H1 (cell line): ENCODE measurements at regions not wholly inside any gene's neighbourhood (a gene's known extent, or its start where the extent isn't known, plus 50 kb on each side); places are given as distances from the start of the nearest gene placed in this dataset.

ENCODE experiments used
- CTCF ChIA-PET: fragments of 300-600 bp; sonication (Branson Sonifier 250); formaldehyde crosslinking; loops from one replicate; lab custom pipeline; 2021; ENCODE audit not compliant: partially characterized antibody; lab: Charles Lee
- POLR2A ChIA-PET: fragments of 300-600 bp; sonication (Branson Sonifier 250); formaldehyde crosslinking; loops from one replicate; lab custom pipeline; 2021; ENCODE audit warnings: inconsistent platforms; ENCODE audit not compliant: partially characterized antibody; lab: Charles Lee
- DNase-seq, 2 experiments: peaks; one replicate each; pipeline versions ENCODE4 v3.0.0 to v3.0.0-alpha.2; 2010 to 2022; ENCODE audit warnings: low spot score in 2 of 2, low read depth in 1 of 2, mixed read lengths in 1 of 2
- FAIRE-seq: peaks from 2 replicates; lab custom pipeline; 2011; peaks lifted over from hg19 to GRCh38; lab: Jason Lieb, UNC
- H2AFZ ChIP-seq: 2 replicates; pipeline ENCODE4 v1.8.1; 2012; ENCODE audit warnings: low read length, inconsistent platforms
- H2AK5ac ChIP-seq: 2 replicates; pipeline ENCODE4 v1.6.1; 2013; ENCODE audit warnings: low read depth, low read length
- H2BK120ac ChIP-seq: replicated peaks from 2 replicates; pipeline ENCODE3; 2013; ENCODE audit warnings: low read depth, low read length, inconsistent platforms
- H2BK12ac ChIP-seq: 2 replicates; pipeline ENCODE4 v1.6.1; 2013; ENCODE audit warnings: low read depth, low read length
- H2BK15ac ChIP-seq: 2 replicates; pipeline ENCODE4 v1.6.1; 2013; ENCODE audit warnings: low read length
- H2BK20ac ChIP-seq: 2 replicates; pipeline ENCODE4 v1.6.1; 2013; ENCODE audit warnings: low read length
- H2BK5ac ChIP-seq: 2 replicates; pipeline ENCODE4 v1.6.1; 2013; ENCODE audit warnings: low read depth, low read length
- H3K14ac ChIP-seq: 2 replicates; pipeline ENCODE4 v1.6.1; 2013; ENCODE audit warnings: inconsistent platforms; ENCODE audit not compliant: insufficient read length
- H3K18ac ChIP-seq: 2 replicates; pipeline ENCODE4 v1.6.1; 2013; ENCODE audit warnings: low read length; ENCODE audit errors: extremely low read depth
- H3K23ac ChIP-seq: 2 replicates; pipeline ENCODE4 v1.6.1; 2013; ENCODE audit warnings: inconsistent platforms; ENCODE audit not compliant: insufficient read length
- H3K23me2 ChIP-seq: 2 replicates; pipeline ENCODE4 v1.6.1; 2013; ENCODE audit warnings: low read depth, low read length
- H3K27ac ChIP-seq: 2 replicates; pipeline ENCODE4 v1.6.1; 2011; ENCODE audit warnings: low read depth, low read length, inconsistent platforms
- H3K27me3 ChIP-seq, 4 experiments: replicated peaks in 1 of 4; 1 replicate in 1 of 4; 2 replicates in 3 of 4; pipeline versions ENCODE4 v1.6.1 to v1.8.1; 2011 to 2013; ENCODE audit warnings: low read length in 3 of 4, mild to moderate bottlenecking in 3 of 4, inconsistent platforms in 2 of 4, mixed read lengths in 2 of 4, moderate library complexity in 1 of 4; ENCODE audit not compliant: control insufficient read depth in 3 of 4, insufficient read depth in 3 of 4; ENCODE audit errors: extremely low read depth in 1 of 4
- H3K36me3 ChIP-seq, 4 experiments: 2 replicates each; pipeline versions ENCODE4 v1.6.1 to v1.8.1; 2011 to 2013; ENCODE audit warnings: mild to moderate bottlenecking in 4 of 4, low read length in 3 of 4, moderate library complexity in 2 of 4, control low read depth in 1 of 4, inconsistent platforms in 1 of 4; ENCODE audit not compliant: insufficient read depth in 4 of 4, control insufficient read depth in 2 of 4
- H3K4ac ChIP-seq: replicated peaks from 2 replicates; pipeline ENCODE3; 2013; ENCODE audit warnings: low read length, low read depth, mixed read lengths, inconsistent platforms; ENCODE audit not compliant: insufficient read length
- H3K4me1 ChIP-seq, 4 experiments: replicated peaks in 1 of 4; 1 replicate in 1 of 4; 2 replicates in 3 of 4; pipeline versions ENCODE4 v1.6.1 to v1.8.1; 2011 to 2013; ENCODE audit warnings: low read length in 3 of 4, inconsistent platforms in 2 of 4, mixed read lengths in 1 of 4; ENCODE audit not compliant: insufficient read depth in 4 of 4, control insufficient read depth in 3 of 4
- H3K4me2 ChIP-seq, 2 experiments: 2 replicates each; pipeline versions ENCODE4 v1.6.1 to v1.8.1; 2011 to 2013; ENCODE audit warnings: low read depth in 2 of 2, low read length in 2 of 2, control low read depth in 1 of 2, inconsistent platforms in 1 of 2, mild to moderate bottlenecking in 1 of 2; ENCODE audit not compliant: insufficient read depth in 1 of 2
- H3K4me3 ChIP-seq, 4 experiments: fragments of 200-600, 300-600 bp in 1 of 4; sonication (generic), shearing (Covaris generic), sonication (Bioruptor Twin) in 1 of 4; 2 replicates each; pipeline versions ENCODE4 v1.5.1 to v1.8.1; 2011 to 2016; ENCODE audit warnings: low read length in 4 of 4, low read depth in 3 of 4, control low read depth in 2 of 4, inconsistent platforms in 2 of 4, mild to moderate bottlenecking in 2 of 4, mixed read lengths in 1 of 4, moderate library complexity in 1 of 4; ENCODE audit not compliant: insufficient read depth in 2 of 4; ENCODE audit errors: extremely low read depth in 1 of 4
- H3K56ac ChIP-seq: replicated peaks from 2 replicates; pipeline ENCODE3; 2013; ENCODE audit warnings: low read depth, mild to moderate bottlenecking, mixed read lengths, low read length, inconsistent platforms; ENCODE audit not compliant: insufficient read length
- H3K79me1 ChIP-seq: 2 replicates; pipeline ENCODE4 v1.6.1; 2013; ENCODE audit warnings: low read depth, low read length, control low read depth
- H3K79me2 ChIP-seq, 2 experiments: 2 replicates each; pipeline versions ENCODE4 v1.6.1 to v1.8.1; 2012 to 2013; ENCODE audit warnings: low read length in 2 of 2, mild to moderate bottlenecking in 2 of 2, inconsistent platforms in 1 of 2; ENCODE audit not compliant: insufficient read depth in 2 of 2, control insufficient read depth in 1 of 2
- H3K9ac ChIP-seq, 4 experiments: replicated peaks in 1 of 4; 1 replicate in 1 of 4; 2 replicates in 3 of 4; pipeline versions ENCODE4 v1.6.1 to v1.8.1; 2011 to 2013; ENCODE audit warnings: low read depth in 3 of 4, low read length in 3 of 4, control low read depth in 2 of 4, mild to moderate bottlenecking in 2 of 4, moderate library complexity in 2 of 4, inconsistent platforms in 1 of 4; ENCODE audit errors: extremely low read depth in 1 of 4
- H3K9me3 ChIP-seq, 2 experiments: 2 replicates each; pipeline versions ENCODE4 v1.6.1 to v1.8.1; 2012 to 2013; ENCODE audit warnings: mild to moderate bottlenecking in 2 of 2, moderate library complexity in 2 of 2, control low read depth in 1 of 2, inconsistent platforms in 1 of 2, low read depth in 1 of 2, low read length in 1 of 2, mixed read lengths in 1 of 2; ENCODE audit not compliant: insufficient read depth in 2 of 2
- H4K20me1 ChIP-seq, 2 experiments: replicated peaks in 1 of 2; 2 replicates each; pipeline versions ENCODE3 to v1.8.1; 2011 to 2013; ENCODE audit warnings: inconsistent platforms in 2 of 2, low read length in 2 of 2, mild to moderate bottlenecking in 1 of 2; ENCODE audit not compliant: insufficient read depth in 2 of 2, control insufficient read depth in 1 of 2
- H4K5ac ChIP-seq: 2 replicates; pipeline ENCODE4 v1.6.1; 2013; ENCODE audit warnings: low read length, low read depth, mixed read lengths, inconsistent platforms; ENCODE audit not compliant: insufficient read length
- H4K8ac ChIP-seq: 2 replicates; pipeline ENCODE4 v1.8.0; 2013; ENCODE audit warnings: mild to moderate bottlenecking, moderate library complexity, low read length, inconsistent platforms; ENCODE audit not compliant: insufficient read depth; ENCODE audit errors: extremely low read depth
- H4K91ac ChIP-seq: replicated peaks from 2 replicates; pipeline ENCODE3; 2013; ENCODE audit warnings: low read length, mixed read lengths, inconsistent platforms; ENCODE audit not compliant: insufficient read length
- CTBP2 ChIP-seq: IDR thresholded peaks from 2 replicates; pipeline ENCODE4 v1.7.0; 2011; ENCODE audit warnings: borderline replicate concordance, mild to moderate bottlenecking, moderate library complexity, mixed read lengths, low read length; ENCODE audit not compliant: insufficient read depth, insufficient read length
- WGBS, 2 experiments: shearing (Covaris generic) in 1 of 2; methylation state at CpG; one replicate each; pipeline versions ENCODE4 v1.1.6 to v1.1.7; 2013 to 2015; ENCODE audit warnings: low lambda C conversion rate in 2 of 2, mixed read lengths in 2 of 2, inconsistent platforms in 1 of 2, low coverage in 1 of 2, missing lambda C conversion rate in 1 of 2; ENCODE audit not compliant: insufficient replicate concordance in 2 of 2, insufficient coverage in 1 of 2, insufficient read length in 1 of 2; ENCODE audit errors: extremely low coverage in 1 of 2, missing lambda C conversion rate in 1 of 2; 5-methylcytosine and 5-hydroxymethylcytosine counted together

GRCh38 chr6:121627761-121628160 is 192.3 kb downstream of the GJA1 start:
- Histone ChIP-seq H3K14ac (no peak overlapping the region), H4K5ac (no peak overlapping the region), H3K36me3 (peaks cover 0 to 50% (median 14%) of the 10 kb centered on the region in 4 experiments; a peak in 3 of 8 replicates), H3K79me1 (no peaks in the 10 kb centered on the region), H3K27ac (no peak overlapping the region), H2BK12ac (no peak overlapping the region), H4K91ac (no peak overlapping the region), H2BK15ac (no peak overlapping the region; the same call in 1 of the 2 replicates), H3K79me2 (no peaks in the 10 kb centered on the region), H3K56ac (no peak overlapping the region), H2AFZ (no peak overlapping the region), H4K8ac (no peak overlapping the region), H2AK5ac (no peak overlapping the region), H2BK120ac (no peak overlapping the region), H3K23ac (no peak overlapping the region), H3K9me3 (peaks cover 39 to 52% of the 10 kb centered on the region in 2 experiments), H3K18ac (no peak overlapping the region), H4K20me1 (no peaks in the 10 kb centered on the region), H3K4ac (no peak overlapping the region), H2BK20ac (no peak overlapping the region), H3K27me3 (no peaks in the 10 kb centered on the region), H2BK5ac (no peak overlapping the region), H3K9ac (no peak overlapping the region), H3K4me2 (no peak overlapping the region), H3K4me1 (no peaks in the 10 kb centered on the region), H3K4me3 (no peak overlapping the region), H3K23me2 (no peaks in the 10 kb centered on the region; the same call in 1 of the 2 replicates)
- FAIRE-seq, result peak; percentile 36
- DNase-seq, result no peak
- TF ChIP-seq CTBP2, result no peak
- POLR2A ChIA-PET, result interaction anchor here (0.7 kb wide), 1 partner anchor 44 kb away, joined by 3 read pairs; no protein-coding TSS in a partner anchor
- CTCF ChIA-PET, result interaction anchor here (0.8 to 1.3 kb wide), 3 partner anchors 12 to 52 kb away, joined by 3 read pairs; no protein-coding TSS in a partner anchor
- WGBS, 2 experiments, result 85% methylated on average over 2 of the region's 2 CpGs; no CpG with 5 or more reads in 1 of the 2 experiments
